ENCODE measurements at regions not wholly inside any gene's neighbourhood (a gene's known extent, or its start where the extent isn't known, plus 50 kb on each side); places are given as distances from the start of the nearest gene placed in this dataset.

DNA sequence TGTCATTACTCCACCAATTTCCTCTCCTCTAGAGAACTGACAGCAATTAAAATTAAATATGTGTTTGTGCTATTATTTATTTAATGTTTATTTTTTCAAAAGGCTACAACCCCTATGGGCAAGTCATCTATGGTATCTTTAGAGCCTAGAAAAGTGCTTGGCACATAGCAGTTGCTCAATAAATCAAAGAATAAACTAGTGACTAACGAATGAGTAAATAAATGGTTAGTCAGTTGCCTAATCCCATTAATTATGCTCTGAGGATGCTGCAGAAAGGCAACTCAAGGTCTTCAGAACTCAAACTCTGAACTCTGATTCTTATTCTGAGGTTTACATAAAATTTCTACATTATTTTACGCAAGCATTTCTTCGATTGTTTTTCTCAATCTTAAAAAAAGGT is 193.0 kb upstream of the TSHZ2 start:
- WGBS (ENCODE audit: low lambda C conversion rate): 47% methylated on average over 3 of the region's 3 CpGs
- CTCF ChIA-PET (ENCODE audit: low intra/inter-chr PET ratio, low total read pairs): no interaction called here

More for the DNA sequence above, 193.0 kb upstream of the TSHZ2 start:
- Histone ChIP-seq H3K27me3 (ENCODE audit: control insufficient read depth in 1 of 2, insufficient read depth in 2 of 2, low read length in 2 of 2) (no peaks in the 10 kb centered on the region), H4K20me1 (ENCODE audit: insufficient read depth, low read length) (no peaks in the 10 kb centered on the region), H3K9ac (ENCODE audit: insufficient read depth, low read depth, low read length) (no peak overlapping the region), H2AFZ (ENCODE audit: low read length) (no peak overlapping the region), H3K4me1 (ENCODE audit: insufficient read depth, low read length) (no peaks in the 10 kb centered on the region), H3K27ac (ENCODE audit: extremely low read length, insufficient read depth, low read length) (no peak overlapping the region), H3K36me3 (replicated peaks in 1 of 2; ENCODE audit: control insufficient read depth in 1 of 2, insufficient read depth in 2 of 2, low read length in 2 of 2) (no peaks in the 10 kb centered on the region), H3K79me2 (ENCODE audit: insufficient read depth, low read length) (no peaks in the 10 kb centered on the region), H3K4me2 (ENCODE audit: low read depth, low read length) (no peak overlapping the region), H3K9me3 (ENCODE audit: low read length) (peaks cover 8% of the 10 kb centered on the region; the same call in 1 of the 2 replicates), H3K4me3 (replicated peaks in 1 of 3; ENCODE audit: insufficient read depth in 1 of 3, low read depth in 2 of 3, low read length in 3 of 3) (no peak overlapping the region)
- FAIRE-seq: no peak
- no peak for ATAC-seq
- POLR2A ChIA-PET: no interaction called here
- in situ Hi-C loops (cut with HindIII; ENCODE audit: extremely low pct_ligation_motif_present, low pct_unique_long_range_greater_than_20kb): no loop called here
- intact Hi-C loops (cut with micrococcal nuclease; ENCODE audit: unreplicated experiment): no loop called here
- TF ChIP-seq, protein P1, sequence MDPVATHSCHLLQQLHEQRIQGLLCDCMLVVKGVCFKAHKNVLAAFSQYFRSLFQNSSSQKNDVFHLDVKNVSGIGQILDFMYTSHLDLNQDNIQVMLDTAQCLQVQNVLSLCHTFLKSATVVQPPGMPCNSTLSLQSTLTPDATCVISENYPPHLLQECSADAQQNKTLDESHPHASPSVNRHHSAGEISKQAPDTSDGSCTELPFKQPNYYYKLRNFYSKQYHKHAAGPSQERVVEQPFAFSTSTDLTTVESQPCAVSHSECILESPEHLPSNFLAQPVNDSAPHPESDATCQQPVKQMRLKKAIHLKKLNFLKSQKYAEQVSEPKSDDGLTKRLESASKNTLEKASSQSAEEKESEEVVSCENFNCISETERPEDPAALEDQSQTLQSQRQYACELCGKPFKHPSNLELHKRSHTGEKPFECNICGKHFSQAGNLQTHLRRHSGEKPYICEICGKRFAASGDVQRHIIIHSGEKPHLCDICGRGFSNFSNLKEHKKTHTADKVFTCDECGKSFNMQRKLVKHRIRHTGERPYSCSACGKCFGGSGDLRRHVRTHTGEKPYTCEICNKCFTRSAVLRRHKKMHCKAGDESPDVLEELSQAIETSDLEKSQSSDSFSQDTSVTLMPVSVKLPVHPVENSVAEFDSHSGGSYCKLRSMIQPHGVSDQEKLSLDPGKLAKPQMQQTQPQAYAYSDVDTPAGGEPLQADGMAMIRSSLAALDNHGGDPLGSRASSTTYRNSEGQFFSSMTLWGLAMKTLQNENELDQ (CRISPR knock-in tag; IDR thresholded peaks at IDR 0.05; ENCODE audit: borderline replicate concordance): no peak
- TF ChIP-seq SMARCE1 (IDR thresholded peaks at IDR 0.05; ENCODE audit: borderline replicate concordance) (no peak), ZFP36L1 (CRISPR knock-in tag; IDR thresholded peaks at IDR 0.05) (no peak), HNF4G (IDR thresholded peaks at IDR 0.05; ENCODE audit: borderline replicate concordance, low read depth, low read length) (no peak), HNF4G (CRISPR knock-in tag; IDR thresholded peaks at IDR 0.05; ENCODE audit: borderline replicate concordance, low read depth) (no peak), IKZF1 (IDR thresholded peaks at IDR 0.05) (no peak), ATF7 (IDR thresholded peaks at IDR 0.05) (no peak), ATF7 (CRISPR knock-in tag; IDR thresholded peaks at IDR 0.05) (no peak), SMYD3 (CRISPR knock-in tag; IDR thresholded peaks at IDR 0.05) (no peak), ZSCAN22 (CRISPR knock-in tag; IDR thresholded peaks at IDR 0.05) (no peak)
- TF ChIP-seq, protein P2, sequence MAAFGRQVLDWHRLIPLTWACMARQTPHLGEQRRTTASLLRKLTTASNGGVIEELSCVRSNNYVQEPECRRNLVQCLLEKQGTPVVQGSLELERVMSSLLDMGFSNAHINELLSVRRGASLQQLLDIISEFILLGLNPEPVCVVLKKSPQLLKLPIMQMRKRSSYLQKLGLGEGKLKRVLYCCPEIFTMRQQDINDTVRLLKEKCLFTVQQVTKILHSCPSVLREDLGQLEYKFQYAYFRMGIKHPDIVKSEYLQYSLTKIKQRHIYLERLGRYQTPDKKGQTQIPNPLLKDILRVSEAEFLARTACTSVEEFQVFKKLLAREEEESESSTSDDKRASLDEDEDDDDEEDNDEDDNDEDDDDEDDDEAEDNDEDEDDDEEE (CRISPR knock-in tag; IDR thresholded peaks at IDR 0.05): no peak
- TF ChIP-seq, protein P3, sequence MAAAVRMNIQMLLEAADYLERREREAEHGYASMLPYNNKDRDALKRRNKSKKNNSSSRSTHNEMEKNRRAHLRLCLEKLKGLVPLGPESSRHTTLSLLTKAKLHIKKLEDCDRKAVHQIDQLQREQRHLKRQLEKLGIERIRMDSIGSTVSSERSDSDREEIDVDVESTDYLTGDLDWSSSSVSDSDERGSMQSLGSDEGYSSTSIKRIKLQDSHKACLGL (CRISPR knock-in tag; IDR thresholded peaks at IDR 0.05): no peak
- no TSS peak for BruUV-seq (replicated peaks)
- DNase-seq (ENCODE audit: low spot score): no peak
